HCT116 (cell line): ENCODE measurements at regions not wholly inside any gene's neighbourhood (a gene's known extent, or its start where the extent isn't known, plus 50 kb on each side); places are given as distances from the start of the nearest gene placed in this dataset.

Source experiments
- CTCF ChIP-seq, 3 experiments: fragments of 200-600 bp in 1 of 3; sonication (generic) in 1 of 3; IDR thresholded peaks in 2 of 3; conservative IDR thresholded peaks in 1 of 3; 2 replicates each; pipeline ENCODE4 v1.5.1; 2012 to 2017; ENCODE audit warnings: low read depth in 2 of 3, low read length in 2 of 3, antibody characterized with exemption in 1 of 3, borderline replicate concordance in 1 of 3, control low read depth in 1 of 3, mild to moderate bottlenecking in 1 of 3, mixed read lengths in 1 of 3, mixed run types in 1 of 3, moderate library complexity in 1 of 3; ENCODE audit not compliant: insufficient read depth in 1 of 3
- EZH2phosphoT487 ChIP-seq: fragments of 200-600 bp; IDR thresholded peaks from 2 replicates; pipeline ENCODE4 v1.6.1; 2018; ENCODE audit warnings: antibody characterized with exemption, borderline replicate concordance
- JUND ChIP-seq: IDR thresholded peaks from 2 replicates; pipeline ENCODE4 v1.6.1; 2012
- POLR2AphosphoS5 ChIP-seq: IDR thresholded peaks from 2 replicates; pipeline ENCODE4 v1.6.1; 2011; ENCODE audit warnings: mild to moderate bottlenecking, low read depth, low read length, moderate library complexity
- REST ChIP-seq: IDR thresholded peaks from 2 replicates; pipeline ENCODE4 v1.6.1; 2012; ENCODE audit warnings: low read depth
- SRF ChIP-seq: IDR thresholded peaks from 2 replicates; pipeline ENCODE4 v1.6.1; 2012; ENCODE audit warnings: low read depth

DNA sequence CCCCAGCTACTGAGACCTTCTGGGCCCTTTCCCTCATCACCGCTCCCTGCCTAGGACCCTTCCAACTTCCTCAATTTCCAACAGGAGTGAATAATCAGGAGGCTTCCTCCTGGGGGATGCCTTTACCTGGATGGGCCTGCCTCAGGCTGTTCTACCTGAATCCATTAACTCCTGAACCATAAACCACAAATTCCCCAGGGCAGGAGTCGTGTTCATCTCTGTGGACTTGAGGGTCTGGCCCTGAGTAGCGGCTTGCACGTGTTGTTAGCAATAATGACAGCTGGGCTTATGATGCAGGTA is 105.1 kb upstream of the GPR26 start:
- TF ChIP-seq CTCF (IDR thresholded peaks at IDR 0.05 in 2 of 3, conservative IDR thresholded peaks at IDR 0.05 in 1 of 3; ENCODE audit: borderline replicate concordance in 1 of 3, insufficient read depth in 1 of 3, low read depth in 2 of 3, low read length in 2 of 3): no peak
- no peak for TF ChIP-seq POLR2AphosphoS5
- TF ChIP-seq SRF: no peak
- TF ChIP-seq REST: no peak
- no peak for TF ChIP-seq EZH2phosphoT487
- no peak for TF ChIP-seq JUND
